NCI-H1436 (cell line): ENCODE measurements at regions not wholly inside any gene's neighbourhood (a gene's known extent, or its start where the extent isn't known, plus 50 kb on each side); places are given as distances from the start of the nearest gene placed in this dataset.

Experiments used
- DNase-seq: peaks from one replicate; lab custom pipeline; 2025; lab: John Stamatoyannopoulos, UW

- no peak for DNase-seq
Observed at GRCh38 chr3:110810356-110810755, 261.3 kb upstream of the NECTIN3 start.

- DNase-seq, result no peak
Observed at GRCh38 chr3:110811050-110811449, 260.6 kb upstream of the NECTIN3 start.

GRCh38 chr3:110813541-110813940 is 258.1 kb upstream of the NECTIN3 start:
- DNase-seq, result no peak

- no peak for DNase-seq
Observed at GRCh38 chr3:110814170-110815007, 257.2 kb upstream of the NECTIN3 start.

GRCh38 chr3:110815008-110815583 is 256.5 kb upstream of the NECTIN3 start:
- no peak for DNase-seq

GRCh38 chr3:110816008-110816407 is 255.6 kb upstream of the NECTIN3 start:
- DNase-seq, result no peak

GRCh38 chr3:110821586-110821985 is 250.0 kb upstream of the NECTIN3 start:
- no peak for DNase-seq

GRCh38 chr3:110822971-110823370 is 248.6 kb upstream of the NECTIN3 start:
- no peak for DNase-seq

- DNase-seq, result no peak
Observed at GRCh38 chr3:110846971-110847370, 224.6 kb upstream of the NECTIN3 start.

GRCh38 chr3:110849064-110849463 is 222.6 kb upstream of the NECTIN3 start:
- no peak for DNase-seq

- no peak for DNase-seq
Observed at GRCh38 chr3:110851736-110852135, 219.9 kb upstream of the NECTIN3 start.

- no peak for DNase-seq
Observed at GRCh38 chr3:110855207-110855606, 216.4 kb upstream of the NECTIN3 start.

- no peak for DNase-seq
Observed at GRCh38 chr3:110856916-110857315, 214.7 kb upstream of the NECTIN3 start.

GRCh38 chr3:110858549-110858948 is 213.1 kb upstream of the NECTIN3 start:
- DNase-seq, result no peak

- peak; percentile 85 for DNase-seq
Observed at GRCh38 chr3:110859336-110859735, 212.3 kb upstream of the NECTIN3 start.

- no peak for DNase-seq
Observed at GRCh38 chr3:110859993-110860392, 211.6 kb upstream of the NECTIN3 start.

GRCh38 chr3:110865934-110866333 is 205.7 kb upstream of the NECTIN3 start:
- no peak for DNase-seq

- DNase-seq, result no peak
Observed at GRCh38 chr3:110868106-110868505, 203.5 kb upstream of the NECTIN3 start.

- DNase-seq, result no peak
Observed at GRCh38 chr3:110869736-110870135, 201.9 kb upstream of the NECTIN3 start.

GRCh38 chr3:110871869-110872268 is 199.7 kb upstream of the NECTIN3 start:
- no peak for DNase-seq

GRCh38 chr3:110878692-110879091 is 192.9 kb upstream of the NECTIN3 start:
- no peak for DNase-seq

GRCh38 chr3:110881069-110881468 is 190.5 kb upstream of the NECTIN3 start:
- peak; percentile 87 for DNase-seq

- no peak for DNase-seq
Observed at GRCh38 chr3:110886222-110886893, 185.3 kb upstream of the NECTIN3 start.
